GM18867 (cell line): ENCODE measurements at regions not wholly inside any gene's neighbourhood (a gene's known extent, or its start where the extent isn't known, plus 50 kb on each side); places are given as distances from the start of the nearest gene placed in this dataset.

Experiments
- ATAC-seq: cut with Tn5 transposase; IDR thresholded peaks from one replicate; pipeline ENCODE4 v1.9.1; 2021; ENCODE audit warnings: mild to moderate bottlenecking, moderate library complexity; ENCODE audit not compliant: unreplicated experiment

GRCh38 chr15:69929905-69930630, 167.6 kb downstream of the TLE3 start:
- ATAC-seq: no peak

GRCh38 chr15:69930754-69931153, 167.0 kb downstream of the TLE3 start:
- ATAC-seq: no peak

- no peak for ATAC-seq
Measured at GRCh38 chr15:69931156-69931555, 166.6 kb downstream of the TLE3 start.

- no peak for ATAC-seq
Measured at GRCh38 chr15:69934607-69935006, 163.1 kb downstream of the TLE3 start.

GRCh38 chr15:69939513-69940440, 157.9 kb downstream of the TLE3 start:
- no peak for ATAC-seq

GRCh38 chr15:69940441-69941300, 157.0 kb downstream of the TLE3 start:
- ATAC-seq: no peak

GRCh38 chr15:69941301-69941605, 156.5 kb downstream of the TLE3 start:
- ATAC-seq: no peak

- no peak for ATAC-seq
Measured at GRCh38 chr15:69941706-69942495, 155.8 kb downstream of the TLE3 start.

GRCh38 chr15:69943637-69944036, 154.1 kb downstream of the TLE3 start:
- ATAC-seq: no peak

- no peak for ATAC-seq
Measured at GRCh38 chr15:69945729-69946128, 152.0 kb downstream of the TLE3 start.

GRCh38 chr15:69946870-69947269, 150.8 kb downstream of the TLE3 start:
- ATAC-seq: no peak

- ATAC-seq: no peak
Measured at GRCh38 chr15:69947394-69947793, 150.3 kb downstream of the TLE3 start.

GRCh38 chr15:69949485-69949884, 148.2 kb downstream of the TLE3 start:
- no peak for ATAC-seq

GRCh38 chr15:69951256-69951897, 146.3 kb downstream of the TLE3 start:
- ATAC-seq: no peak

- ATAC-seq: no peak
Measured at GRCh38 chr15:69951898-69952555, 145.7 kb downstream of the TLE3 start.

- no peak for ATAC-seq
Measured at GRCh38 chr15:69953051-69953450, 144.7 kb downstream of the TLE3 start.

GRCh38 chr15:69953816-69954215, 143.9 kb downstream of the TLE3 start:
- ATAC-seq: no peak

- no peak for ATAC-seq
Measured at GRCh38 chr15:69954666-69955065, 143.1 kb downstream of the TLE3 start.

- no peak for ATAC-seq
Measured at GRCh38 chr15:69955240-69955894, 142.3 kb downstream of the TLE3 start.
